AG09309 (cell line): ENCODE measurements at regions not wholly inside any gene's neighbourhood (a gene's known extent, or its start where the extent isn't known, plus 50 kb on each side); places are given as distances from the start of the nearest gene placed in this dataset.

Source experiments
- DNase-seq: peaks from one replicate; pipeline ENCODE4 v3.0.0-alpha.2; 2010; ENCODE audit warnings: low read depth
- H3K4me3 ChIP-seq: 2 replicates; pipeline ENCODE4 v1.5.1; 2011; ENCODE audit warnings: mild to moderate bottlenecking, low read depth, low read length, moderate library complexity; ENCODE audit not compliant: control insufficient read depth
- CTCF ChIP-seq: IDR thresholded peaks from 2 replicates; pipeline ENCODE4 v1.5.1; 2011; ENCODE audit warnings: mild to moderate bottlenecking, low read depth, low read length, inconsistent platforms; ENCODE audit not compliant: insufficient read depth, control insufficient read depth; ENCODE audit errors: missing control alignments

- no peak overlapping the region for H3K4me3 ChIP-seq
- TF ChIP-seq CTCF: no peak
- DNase-seq: no peak
Observed at GRCh38 chr11:109815500-109816150, 277.6 kb upstream of the ZC3H12C start.

GRCh38 chr11:109818290-109818689 lies 274.9 kb upstream of the ZC3H12C start:
- DNase-seq: no peak
- TF ChIP-seq CTCF: no peak
- H3K4me3 ChIP-seq: no peak overlapping the region

GRCh38 chr11:109819410-109819809 lies 273.8 kb upstream of the ZC3H12C start:
- TF ChIP-seq CTCF: no peak
- H3K4me3 ChIP-seq: no peak overlapping the region
- DNase-seq: no peak

GRCh38 chr11:109821511-109821910 lies 271.7 kb upstream of the ZC3H12C start:
- no peak overlapping the region for H3K4me3 ChIP-seq
- TF ChIP-seq CTCF: no peak
- no peak for DNase-seq

GRCh38 chr11:109822436-109823102 lies 270.6 kb upstream of the ZC3H12C start:
- TF ChIP-seq CTCF: no peak
- H3K4me3 ChIP-seq: no peak overlapping the region
- DNase-seq: no peak

- no peak for DNase-seq
- no peak overlapping the region for H3K4me3 ChIP-seq
- TF ChIP-seq CTCF: no peak
Observed at GRCh38 chr11:109828387-109828786, 264.8 kb upstream of the ZC3H12C start.

GRCh38 chr11:109838026-109838425 lies 255.2 kb upstream of the ZC3H12C start:
- no peak for DNase-seq
- H3K4me3 ChIP-seq: no peak overlapping the region
- no peak for TF ChIP-seq CTCF
